Hematopoietic multipotent progenitor cell (in vitro differentiated cells): ENCODE measurements at regions not wholly inside any gene's neighbourhood (a gene's known extent, or its start where the extent isn't known, plus 50 kb on each side); places are given as distances from the start of the nearest gene placed in this dataset.

Source experiments
- DNase-seq, 3 donors: peaks; one replicate each; pipeline ENCODE4 v3.0.0-alpha.2; 2011 to 2015; ENCODE audit warnings: low read depth in 2 of 3, low spot score in 2 of 3

DNA sequence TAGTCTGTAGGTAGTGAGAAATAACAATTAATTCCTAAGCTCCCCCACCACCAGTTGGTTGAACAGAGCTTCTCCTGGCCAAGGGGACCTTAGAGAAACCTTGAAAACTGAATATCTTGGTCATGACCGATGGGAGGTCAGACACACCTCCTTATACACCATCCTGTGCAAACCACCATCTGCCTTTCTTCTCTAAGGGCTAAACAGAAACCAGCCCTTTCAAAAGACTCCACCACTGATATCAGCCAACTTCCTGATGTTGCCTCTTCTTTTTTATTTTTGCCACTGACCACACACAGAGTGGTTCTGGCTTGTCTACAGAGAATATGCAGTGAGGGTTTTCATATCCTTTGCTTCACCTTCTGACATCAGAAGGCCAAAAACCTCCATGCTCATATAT lies 977.7 kb upstream of the SEL1L start:
- no peak for DNase-seq

DNA sequence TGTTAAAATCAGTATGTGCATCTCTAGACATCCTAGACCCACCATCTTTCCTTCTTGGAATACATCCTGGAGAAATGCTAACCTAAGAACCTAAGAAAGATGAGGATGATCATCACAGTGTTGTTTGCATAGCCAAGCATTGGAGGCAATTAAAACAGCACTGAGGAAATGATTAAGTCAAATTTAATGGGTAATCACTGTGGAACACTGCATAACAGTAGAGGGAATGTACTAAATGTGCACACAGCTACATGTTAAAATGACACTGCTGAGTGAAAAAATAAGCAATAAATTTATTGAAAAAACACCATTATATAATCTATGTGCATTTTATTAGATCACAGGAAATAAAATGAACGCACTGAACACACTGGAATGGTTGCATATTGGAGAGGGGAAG lies 987.1 kb upstream of the SEL1L start:
- DNase-seq: no peak

DNA sequence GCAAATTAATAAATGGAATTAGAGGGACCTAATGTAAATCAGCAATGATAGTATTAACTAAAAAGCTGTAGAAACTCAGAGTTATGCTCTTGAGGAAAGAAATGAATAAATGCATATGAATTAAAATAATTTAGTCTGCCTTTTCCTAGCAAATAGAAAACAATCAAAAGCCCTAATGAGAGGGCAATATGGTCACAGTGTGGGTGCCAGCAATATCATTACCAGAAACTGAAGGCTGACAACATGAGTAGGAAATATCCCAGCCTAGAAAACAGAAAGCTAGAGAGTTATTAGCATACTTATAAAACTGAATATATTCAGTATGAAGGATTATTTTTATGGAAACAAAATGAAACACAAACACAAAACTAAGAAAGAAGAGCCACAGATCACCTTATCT lies 987.5 kb upstream of the SEL1L start:
- DNase-seq: no peak

DNA sequence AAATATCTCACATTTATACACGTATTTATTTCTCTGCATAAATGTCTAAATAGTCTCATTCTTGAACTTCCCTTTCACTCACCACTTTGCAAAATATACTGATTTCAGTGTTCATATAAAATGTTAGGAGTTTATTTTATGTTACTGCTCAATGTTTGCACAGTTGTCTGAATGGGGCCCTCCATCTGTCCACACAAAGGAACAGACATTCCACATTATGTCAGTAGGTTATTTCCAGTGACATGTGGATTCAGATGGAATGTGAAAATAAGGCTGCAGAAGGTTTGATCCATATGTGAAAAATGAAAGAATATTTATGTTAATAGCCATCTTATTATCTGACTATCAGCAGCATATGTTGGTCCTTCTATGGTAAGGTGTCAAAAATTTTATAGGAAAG lies 994.4 kb upstream of the SEL1L start:
- no peak for DNase-seq

DNA sequence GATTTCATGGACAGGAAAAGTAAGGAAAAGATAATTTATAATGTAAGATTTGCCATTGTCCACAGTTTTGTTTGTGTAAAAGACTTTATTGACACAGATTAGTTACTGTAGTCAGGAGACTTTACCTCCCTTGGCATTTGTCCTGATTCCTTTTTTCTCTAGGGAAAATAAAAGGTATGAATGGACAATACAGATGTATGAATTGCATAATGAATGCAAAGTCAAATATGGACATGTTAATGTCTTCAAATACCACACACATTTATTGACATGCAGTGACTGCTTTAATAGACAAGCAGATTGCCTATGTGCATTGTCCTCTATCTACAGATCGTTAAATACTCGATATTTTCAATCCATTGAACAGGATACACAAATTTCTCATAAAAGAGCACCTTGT lies 999.7 kb upstream of the SEL1L start:
- DNase-seq: no peak

DNA sequence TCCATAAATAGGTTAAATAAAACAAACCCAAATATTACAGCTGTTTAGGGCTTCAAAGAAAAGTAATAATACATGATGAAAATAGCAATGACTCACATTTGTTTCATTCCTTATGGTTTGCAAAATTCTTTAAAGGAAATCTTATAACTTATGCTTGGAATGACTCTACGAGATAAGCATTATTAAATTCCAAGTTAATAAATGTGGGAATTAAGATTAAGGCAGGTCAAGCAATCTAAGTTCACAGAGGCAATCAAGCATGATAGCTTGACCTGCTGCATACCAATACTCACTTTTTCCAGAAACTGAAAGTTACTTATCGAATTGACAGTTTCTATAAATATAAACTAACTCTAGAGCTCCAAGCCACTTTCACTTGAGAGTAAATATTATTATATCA lies 1002.9 kb upstream of the SEL1L start:
- no peak for DNase-seq

DNA sequence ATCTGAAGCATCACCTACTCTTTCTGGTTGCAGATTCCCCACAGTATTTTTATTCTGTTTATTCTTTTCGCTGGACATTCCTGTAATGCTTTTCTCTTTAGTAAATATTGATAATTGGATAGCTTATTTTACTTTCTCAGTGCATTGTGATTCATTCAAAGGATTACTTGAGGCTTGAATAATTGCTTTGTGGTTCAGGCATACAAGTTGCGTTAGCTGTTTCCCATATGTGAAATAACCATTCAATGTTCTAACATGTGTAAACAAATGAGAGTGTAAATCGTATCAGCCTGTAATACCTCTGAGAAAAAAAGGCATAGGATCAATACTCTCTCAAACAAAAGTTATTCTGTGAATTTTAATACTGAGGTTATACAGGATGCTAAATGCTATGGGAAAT lies 1004.2 kb upstream of the SEL1L start:
- DNase-seq: no peak

DNA sequence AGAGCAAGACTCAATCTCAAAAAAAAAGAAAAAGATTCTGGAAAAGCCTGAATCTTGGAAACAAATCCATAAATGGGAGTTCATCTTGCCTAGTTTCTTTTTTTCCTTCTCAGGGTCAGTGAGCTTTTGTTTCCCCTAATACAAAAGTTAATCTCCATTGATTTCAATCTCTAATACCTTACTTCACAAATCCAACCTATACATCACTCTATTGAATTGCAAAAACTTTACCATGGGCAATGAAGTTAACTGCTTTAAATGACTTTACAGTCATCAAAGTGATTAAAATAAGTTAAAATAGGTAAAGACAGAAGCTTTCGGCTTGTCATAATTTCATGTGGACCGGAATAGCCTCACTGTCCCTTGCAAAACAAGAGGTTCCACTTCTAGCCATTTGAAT lies 1012.7 kb upstream of the SEL1L start:
- no peak for DNase-seq

DNA sequence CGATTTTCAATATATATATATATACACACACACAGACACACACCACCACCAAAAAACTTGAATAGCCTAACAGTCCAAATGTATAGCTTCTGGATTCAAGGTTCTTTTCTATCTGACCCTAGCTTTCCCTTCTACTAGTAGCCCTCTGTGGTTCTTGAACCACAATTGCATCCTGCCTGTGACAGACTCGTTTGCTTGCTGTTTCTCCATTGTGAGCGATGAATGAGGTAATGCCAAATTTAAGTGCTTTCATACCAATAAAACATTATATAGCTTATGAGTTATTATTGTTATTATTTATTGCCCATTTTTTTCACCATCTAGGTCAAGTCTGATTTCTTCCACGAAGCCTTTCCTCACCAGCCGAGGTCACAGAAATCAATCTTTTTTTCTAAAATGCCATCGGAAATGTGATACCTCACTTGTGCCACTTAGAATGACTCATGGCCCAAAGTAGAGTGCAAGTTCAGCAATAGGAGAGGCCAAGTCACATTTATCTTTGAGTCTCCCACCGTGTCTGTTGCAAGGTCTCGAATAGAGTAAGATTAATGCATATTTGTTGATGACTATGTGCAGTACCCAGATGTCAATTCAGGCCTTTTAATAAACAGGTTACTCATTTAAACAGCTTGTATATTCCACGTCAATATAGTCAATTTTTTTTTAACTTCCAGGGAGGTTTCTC lies 1015.8 kb upstream of the SEL1L start:
- no peak for DNase-seq

DNA sequence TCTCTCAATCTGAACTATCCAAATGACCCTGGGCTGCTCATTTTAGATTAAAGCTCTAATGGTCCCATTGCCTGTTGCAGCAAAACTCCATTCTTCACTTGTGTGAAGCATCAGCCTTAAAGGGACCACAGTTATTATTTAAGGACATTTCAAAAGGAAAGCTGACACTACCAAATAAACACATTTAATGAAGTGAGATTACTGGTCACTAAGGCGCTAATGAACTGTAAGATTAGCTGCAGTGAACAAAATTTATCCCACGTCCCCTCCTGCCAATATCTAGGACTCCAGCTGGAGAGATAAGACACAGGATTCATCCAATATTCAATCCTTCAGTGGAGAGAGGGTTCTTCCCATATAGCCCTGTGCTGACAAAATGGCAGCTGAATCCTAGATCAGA lies 1029.2 kb upstream of the SEL1L start:
- no peak for DNase-seq

DNA sequence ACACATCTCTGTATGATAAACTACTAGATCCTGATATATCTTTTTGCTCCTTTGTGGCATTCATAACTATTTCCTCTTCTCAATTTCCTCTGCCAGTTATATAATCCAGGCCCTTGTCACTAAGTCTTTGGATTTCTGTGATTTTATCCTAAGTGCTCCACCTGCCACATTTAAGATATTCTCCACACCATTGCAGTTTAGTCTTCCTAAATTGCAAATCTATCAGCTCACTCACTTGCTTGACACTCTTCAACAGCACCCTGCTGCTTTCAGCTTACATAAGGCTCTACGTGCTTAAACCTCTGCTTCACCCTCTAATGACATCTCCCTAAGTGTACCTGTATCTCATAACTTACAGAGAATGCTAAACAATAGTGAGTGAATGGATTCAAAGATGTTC lies 1032.2 kb upstream of the SEL1L start:
- no peak for DNase-seq

DNA sequence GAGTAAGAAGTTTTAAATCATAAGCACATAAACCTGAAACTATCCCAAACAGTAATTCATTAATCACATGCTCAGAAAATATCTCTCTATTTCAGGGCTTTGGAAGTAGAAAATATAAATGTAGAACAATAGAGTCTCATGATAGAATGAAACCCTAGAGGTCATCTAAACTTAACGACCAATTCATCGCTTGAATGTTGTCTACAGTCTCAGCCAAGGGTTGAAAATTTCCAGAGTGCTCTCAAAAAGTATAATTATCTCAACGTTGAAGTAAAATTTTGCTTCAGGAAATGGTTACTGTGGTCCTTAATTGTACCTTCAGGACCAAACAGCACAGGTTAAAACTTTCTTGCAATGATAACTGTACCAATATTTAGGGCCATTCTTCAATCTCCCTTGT lies 1053.6 kb upstream of the SEL1L start:
- no peak for DNase-seq

DNA sequence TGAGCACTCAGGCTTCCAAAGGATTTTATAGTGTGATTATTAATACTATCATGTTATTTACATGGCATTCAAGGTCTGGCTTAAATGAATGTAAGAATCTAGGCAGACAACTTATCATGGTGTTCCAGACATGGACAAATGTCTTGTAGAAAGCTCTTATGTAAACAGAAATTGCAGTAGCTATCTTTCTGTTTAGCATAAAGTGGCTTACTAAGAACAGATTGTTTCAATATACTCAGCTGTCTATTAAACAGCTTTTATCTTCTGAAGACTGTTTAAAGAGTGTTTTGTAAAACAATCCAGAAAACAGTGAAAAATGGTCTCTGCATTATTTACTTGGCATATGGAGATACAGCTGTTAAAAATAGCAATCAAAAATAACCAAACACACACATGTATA lies 1061.8 kb upstream of the SEL1L start:
- DNase-seq: no peak

DNA sequence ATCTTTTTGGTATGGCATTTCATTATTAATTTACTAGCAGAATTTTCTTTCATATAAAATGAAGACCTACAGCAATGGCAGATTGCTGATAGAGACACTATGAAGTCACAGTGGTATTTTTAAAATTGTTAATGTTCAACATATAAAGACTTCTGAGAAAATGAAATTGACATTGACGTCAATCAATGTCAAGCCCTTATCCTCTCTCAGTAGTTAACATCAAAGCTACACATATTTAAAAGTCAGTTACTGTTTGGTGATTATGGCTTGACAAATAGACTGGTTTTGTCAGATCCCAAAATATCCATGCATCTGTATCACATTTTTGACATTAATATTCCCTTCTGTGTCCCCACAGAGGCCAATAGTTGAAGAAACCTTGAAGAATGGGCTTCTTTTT lies 1069.1 kb upstream of the SEL1L start:
- no peak for DNase-seq

DNA sequence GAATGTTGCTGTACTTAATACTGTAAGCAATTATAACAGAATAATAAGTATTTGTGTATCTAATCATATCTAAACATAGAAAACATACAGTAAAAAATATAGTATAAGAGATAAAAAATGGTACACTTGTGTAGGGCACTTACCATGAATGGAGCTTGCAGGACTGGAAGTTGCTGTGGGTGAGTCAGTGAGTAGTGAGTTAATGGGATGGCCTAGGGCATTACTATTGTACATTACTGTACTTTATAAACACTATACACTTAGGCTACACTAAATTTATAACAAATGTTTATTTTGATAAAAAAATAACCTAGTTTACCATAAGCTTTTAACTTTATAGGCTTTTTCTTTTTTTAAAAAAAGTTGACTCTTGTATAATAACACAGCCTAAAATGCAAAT lies 1071.2 kb upstream of the SEL1L start:
- no peak for DNase-seq

DNA sequence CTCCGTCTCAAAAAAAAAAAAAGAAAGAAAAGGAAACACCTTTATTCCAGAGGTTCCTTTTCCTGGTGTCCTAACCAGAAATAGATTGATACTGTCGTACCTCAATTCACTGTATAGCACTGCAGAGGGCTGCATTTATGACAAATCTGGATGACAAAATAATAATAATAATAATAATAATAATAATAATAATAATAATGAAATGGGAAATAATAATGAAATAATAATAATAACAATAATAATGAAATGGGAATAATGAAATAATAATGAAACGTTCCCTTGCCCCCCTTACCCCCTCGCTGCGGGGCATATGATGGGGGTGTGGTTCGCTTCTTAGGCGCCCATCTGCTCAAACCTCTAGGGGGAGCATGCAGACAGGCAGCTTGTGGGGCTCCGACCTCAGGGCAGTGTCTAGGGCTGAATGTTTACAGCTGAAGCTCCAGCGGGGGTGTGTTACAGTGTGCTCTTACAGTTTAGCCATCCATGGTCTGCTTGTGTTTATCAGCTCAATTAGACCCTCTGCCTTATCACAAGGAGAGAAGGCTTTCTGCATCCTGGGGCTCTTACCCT lies 1088.3 kb upstream of the SEL1L start:
- no peak for DNase-seq

DNA sequence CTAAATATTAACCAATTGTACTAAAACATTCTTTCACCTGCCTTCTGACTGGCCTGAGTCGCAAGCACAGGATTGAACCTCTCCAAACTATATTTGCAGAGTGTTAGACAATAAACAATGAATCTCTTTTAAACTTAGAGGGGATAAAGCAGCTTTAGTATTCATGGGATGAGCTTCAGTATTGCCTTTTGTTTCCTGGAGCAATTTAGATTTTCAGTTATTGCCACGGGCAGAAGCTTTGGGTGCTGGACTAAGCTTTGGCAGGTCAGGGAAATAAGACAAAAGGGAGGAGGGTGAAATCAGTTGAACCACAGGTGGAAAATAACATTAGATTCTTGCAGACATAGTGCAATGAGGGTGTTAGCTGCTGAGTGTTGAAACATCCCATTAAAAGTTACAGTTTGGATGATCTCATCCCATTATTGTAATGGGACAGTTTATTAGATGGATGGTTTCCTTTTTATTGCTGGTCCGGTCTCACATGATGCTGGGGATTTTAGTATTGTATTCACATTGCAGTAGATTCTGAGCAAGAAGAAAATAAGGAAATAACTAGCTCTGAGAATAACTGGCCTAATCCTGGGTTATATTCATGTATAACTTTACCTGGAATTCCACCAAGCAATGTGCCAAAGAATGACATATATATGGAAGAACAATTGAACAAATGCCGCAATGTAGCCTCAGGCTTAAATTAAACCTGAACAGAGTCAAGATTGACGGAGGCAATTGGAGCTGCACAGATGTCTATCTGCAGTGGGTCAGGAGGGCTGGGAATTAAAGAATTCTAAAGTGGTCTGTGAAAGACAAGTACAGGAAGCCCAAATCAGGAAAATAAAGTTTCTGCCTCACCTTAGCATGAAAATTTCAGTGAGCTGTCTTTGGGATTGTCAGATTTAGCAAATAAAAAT lies 1092.8 kb upstream of the SEL1L start:
- no peak for DNase-seq

DNA sequence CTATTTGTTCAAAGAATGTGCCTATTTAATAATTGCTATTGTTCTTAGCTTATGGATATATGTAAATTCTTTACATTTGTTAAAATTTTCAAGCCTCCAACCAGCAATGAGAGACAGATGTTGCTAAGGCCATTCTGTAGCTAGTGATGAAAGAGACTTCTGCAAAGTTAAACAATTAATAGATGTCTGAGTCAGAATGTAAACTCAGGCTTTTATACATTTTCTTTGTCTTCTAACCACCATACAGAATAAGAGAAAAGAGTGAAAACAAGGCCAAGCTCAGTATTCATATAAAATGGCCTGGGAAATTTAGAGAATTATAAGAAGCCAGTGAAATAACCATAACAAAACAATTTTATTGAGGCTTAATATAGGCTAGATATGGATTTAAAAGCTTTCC lies 1102.3 kb upstream of the SEL1L start:
- DNase-seq: no peak

DNA sequence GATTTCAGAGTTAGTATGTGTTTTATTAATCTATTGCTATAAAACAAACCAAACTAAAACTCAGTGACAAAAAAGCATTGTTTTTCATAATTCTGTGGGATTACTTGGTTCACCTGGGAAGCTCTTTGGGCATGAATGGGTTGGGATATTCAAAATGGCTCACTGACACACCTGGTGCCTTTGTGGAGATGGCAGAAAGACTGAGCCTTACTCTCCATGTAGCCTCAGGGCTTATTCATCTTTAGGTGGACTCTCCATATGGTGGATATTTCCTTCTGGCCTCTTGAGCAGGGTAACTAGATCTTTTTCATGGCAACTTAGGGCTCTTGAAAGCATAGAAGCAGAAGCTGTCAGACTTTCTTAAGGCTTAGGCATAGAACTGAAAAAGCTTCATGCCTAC lies 1102.8 kb upstream of the SEL1L start:
- DNase-seq: no peak

DNA sequence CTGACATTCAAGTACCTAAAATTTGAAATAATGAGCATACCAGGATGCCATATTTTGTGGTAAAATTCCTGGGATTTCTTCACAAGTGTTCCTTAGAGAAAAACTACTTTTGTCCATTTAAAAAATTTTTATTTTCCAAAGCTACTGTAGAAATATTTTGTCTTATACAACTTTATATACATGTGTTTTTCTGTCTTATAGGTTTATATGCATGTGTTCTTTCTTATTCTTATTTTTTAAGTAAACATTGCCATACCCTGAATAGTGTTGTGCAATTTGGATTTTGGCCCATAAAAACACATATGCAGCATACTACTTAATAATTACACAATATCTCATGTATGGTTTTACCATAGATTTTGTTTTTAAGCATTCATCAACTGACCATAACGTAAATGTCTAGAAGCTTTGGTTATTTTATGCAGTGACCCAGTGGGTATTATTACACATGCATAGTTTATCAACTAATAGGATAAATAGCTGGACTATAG lies 1107.4 kb upstream of the SEL1L start:
- DNase-seq: no peak

DNA sequence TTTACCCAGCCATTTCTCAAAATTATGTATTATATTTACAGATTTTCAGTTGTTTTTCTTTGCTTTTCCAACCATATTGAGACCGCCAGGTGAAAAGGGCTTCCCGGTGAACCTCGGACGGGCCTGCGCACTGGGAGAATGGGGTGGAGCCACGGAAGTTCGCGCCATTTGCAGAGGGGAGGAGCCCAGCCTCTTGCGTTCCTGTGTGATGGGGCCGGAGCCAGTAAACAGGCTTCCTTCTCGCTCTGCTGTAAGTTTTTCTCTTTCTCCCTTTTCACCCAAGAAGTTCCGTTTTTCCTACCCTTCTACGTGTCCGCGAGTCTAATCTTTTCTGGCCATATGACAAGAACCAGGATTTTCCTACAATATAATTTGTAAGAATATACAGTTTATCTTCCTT lies 1108.8 kb upstream of the SEL1L start:
- DNase-seq: peak in 1 of 3 donors; percentile 19
